HL-60 (cell line): ENCODE measurements at regions not wholly inside any gene's neighbourhood (a gene's known extent, or its start where the extent isn't known, plus 50 kb on each side); places are given as distances from the start of the nearest gene placed in this dataset.

Source experiments
- POLR2AphosphoS5 ChIP-seq: IDR thresholded peaks from 2 replicates; pipeline ENCODE4 v1.6.1; 2012; ENCODE audit warnings: low read depth
- SPI1 ChIP-seq: IDR thresholded peaks from 2 replicates; pipeline ENCODE4 v1.6.1; 2012; ENCODE audit warnings: low read depth, mild to moderate bottlenecking, borderline replicate concordance
- TF ChIP-seq, protein P1 (sequence below): IDR thresholded peaks from one replicate; pipeline ENCODE4 v1.5.1; 2011; ENCODE audit warnings: low read length, control low read depth, inconsistent platforms; ENCODE audit not compliant: insufficient read depth
- TF ChIP-seq, protein P2 (sequence below): IDR thresholded peaks from 2 replicates; pipeline ENCODE4 v1.6.1; 2012; ENCODE audit warnings: low read depth; ENCODE audit not compliant: insufficient replicate concordance

DNA sequence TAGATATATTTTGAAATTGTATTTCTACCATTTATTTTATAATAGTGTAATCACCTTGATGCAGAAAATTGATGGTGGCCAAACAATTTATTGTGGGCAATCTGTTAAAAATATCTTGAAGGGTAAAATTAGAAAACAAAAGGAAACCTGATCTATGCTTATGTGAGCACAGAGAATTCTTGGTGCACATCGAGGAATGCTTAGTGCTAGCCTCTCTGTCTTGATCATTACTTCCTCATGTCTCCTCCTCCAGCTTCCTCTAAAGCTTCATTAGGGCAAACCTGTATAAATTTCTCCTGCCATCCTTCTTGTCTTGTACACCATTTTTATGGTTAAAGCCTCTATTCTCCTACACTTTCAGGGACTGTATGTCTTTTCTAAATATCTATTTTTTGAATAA lies 725.8 kb downstream of the RAPGEF2 start:
- TF ChIP-seq POLR2AphosphoS5 (no peak), SPI1 (no peak)
- TF ChIP-seq, protein P1, sequence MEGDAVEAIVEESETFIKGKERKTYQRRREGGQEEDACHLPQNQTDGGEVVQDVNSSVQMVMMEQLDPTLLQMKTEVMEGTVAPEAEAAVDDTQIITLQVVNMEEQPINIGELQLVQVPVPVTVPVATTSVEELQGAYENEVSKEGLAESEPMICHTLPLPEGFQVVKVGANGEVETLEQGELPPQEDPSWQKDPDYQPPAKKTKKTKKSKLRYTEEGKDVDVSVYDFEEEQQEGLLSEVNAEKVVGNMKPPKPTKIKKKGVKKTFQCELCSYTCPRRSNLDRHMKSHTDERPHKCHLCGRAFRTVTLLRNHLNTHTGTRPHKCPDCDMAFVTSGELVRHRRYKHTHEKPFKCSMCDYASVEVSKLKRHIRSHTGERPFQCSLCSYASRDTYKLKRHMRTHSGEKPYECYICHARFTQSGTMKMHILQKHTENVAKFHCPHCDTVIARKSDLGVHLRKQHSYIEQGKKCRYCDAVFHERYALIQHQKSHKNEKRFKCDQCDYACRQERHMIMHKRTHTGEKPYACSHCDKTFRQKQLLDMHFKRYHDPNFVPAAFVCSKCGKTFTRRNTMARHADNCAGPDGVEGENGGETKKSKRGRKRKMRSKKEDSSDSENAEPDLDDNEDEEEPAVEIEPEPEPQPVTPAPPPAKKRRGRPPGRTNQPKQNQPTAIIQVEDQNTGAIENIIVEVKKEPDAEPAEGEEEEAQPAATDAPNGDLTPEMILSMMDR, result no peak
- TF ChIP-seq, protein P2, sequence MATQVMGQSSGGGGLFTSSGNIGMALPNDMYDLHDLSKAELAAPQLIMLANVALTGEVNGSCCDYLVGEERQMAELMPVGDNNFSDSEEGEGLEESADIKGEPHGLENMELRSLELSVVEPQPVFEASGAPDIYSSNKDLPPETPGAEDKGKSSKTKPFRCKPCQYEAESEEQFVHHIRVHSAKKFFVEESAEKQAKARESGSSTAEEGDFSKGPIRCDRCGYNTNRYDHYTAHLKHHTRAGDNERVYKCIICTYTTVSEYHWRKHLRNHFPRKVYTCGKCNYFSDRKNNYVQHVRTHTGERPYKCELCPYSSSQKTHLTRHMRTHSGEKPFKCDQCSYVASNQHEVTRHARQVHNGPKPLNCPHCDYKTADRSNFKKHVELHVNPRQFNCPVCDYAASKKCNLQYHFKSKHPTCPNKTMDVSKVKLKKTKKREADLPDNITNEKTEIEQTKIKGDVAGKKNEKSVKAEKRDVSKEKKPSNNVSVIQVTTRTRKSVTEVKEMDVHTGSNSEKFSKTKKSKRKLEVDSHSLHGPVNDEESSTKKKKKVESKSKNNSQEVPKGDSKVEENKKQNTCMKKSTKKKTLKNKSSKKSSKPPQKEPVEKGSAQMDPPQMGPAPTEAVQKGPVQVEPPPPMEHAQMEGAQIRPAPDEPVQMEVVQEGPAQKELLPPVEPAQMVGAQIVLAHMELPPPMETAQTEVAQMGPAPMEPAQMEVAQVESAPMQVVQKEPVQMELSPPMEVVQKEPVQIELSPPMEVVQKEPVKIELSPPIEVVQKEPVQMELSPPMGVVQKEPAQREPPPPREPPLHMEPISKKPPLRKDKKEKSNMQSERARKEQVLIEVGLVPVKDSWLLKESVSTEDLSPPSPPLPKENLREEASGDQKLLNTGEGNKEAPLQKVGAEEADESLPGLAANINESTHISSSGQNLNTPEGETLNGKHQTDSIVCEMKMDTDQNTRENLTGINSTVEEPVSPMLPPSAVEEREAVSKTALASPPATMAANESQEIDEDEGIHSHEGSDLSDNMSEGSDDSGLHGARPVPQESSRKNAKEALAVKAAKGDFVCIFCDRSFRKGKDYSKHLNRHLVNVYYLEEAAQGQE, result no peak
